ENCODE measurements at regions not wholly inside any gene's neighbourhood (a gene's known extent, or its start where the extent isn't known, plus 50 kb on each side); places are given as distances from the start of the nearest gene placed in this dataset.

- no peak for TF ChIP-seq GTF2F1 (IDR thresholded peaks at IDR 0.05; ENCODE audit: low read length)
- no peak for TF ChIP-seq EED (CRISPR knock-in tag; IDR thresholded peaks at IDR 0.05)
- TF ChIP-seq REPIN1 (CRISPR knock-in tag; IDR thresholded peaks at IDR 0.05; ENCODE audit: borderline replicate concordance, low read depth), result no peak
- no peak for TF ChIP-seq SAFB2 (CRISPR knock-in tag; IDR thresholded peaks at IDR 0.05; ENCODE audit: borderline replicate concordance, low read depth)
- TF ChIP-seq HCFC1 (IDR thresholded peaks at IDR 0.05; ENCODE audit: low read depth, low read length), result no peak
- TF ChIP-seq, protein P1, sequence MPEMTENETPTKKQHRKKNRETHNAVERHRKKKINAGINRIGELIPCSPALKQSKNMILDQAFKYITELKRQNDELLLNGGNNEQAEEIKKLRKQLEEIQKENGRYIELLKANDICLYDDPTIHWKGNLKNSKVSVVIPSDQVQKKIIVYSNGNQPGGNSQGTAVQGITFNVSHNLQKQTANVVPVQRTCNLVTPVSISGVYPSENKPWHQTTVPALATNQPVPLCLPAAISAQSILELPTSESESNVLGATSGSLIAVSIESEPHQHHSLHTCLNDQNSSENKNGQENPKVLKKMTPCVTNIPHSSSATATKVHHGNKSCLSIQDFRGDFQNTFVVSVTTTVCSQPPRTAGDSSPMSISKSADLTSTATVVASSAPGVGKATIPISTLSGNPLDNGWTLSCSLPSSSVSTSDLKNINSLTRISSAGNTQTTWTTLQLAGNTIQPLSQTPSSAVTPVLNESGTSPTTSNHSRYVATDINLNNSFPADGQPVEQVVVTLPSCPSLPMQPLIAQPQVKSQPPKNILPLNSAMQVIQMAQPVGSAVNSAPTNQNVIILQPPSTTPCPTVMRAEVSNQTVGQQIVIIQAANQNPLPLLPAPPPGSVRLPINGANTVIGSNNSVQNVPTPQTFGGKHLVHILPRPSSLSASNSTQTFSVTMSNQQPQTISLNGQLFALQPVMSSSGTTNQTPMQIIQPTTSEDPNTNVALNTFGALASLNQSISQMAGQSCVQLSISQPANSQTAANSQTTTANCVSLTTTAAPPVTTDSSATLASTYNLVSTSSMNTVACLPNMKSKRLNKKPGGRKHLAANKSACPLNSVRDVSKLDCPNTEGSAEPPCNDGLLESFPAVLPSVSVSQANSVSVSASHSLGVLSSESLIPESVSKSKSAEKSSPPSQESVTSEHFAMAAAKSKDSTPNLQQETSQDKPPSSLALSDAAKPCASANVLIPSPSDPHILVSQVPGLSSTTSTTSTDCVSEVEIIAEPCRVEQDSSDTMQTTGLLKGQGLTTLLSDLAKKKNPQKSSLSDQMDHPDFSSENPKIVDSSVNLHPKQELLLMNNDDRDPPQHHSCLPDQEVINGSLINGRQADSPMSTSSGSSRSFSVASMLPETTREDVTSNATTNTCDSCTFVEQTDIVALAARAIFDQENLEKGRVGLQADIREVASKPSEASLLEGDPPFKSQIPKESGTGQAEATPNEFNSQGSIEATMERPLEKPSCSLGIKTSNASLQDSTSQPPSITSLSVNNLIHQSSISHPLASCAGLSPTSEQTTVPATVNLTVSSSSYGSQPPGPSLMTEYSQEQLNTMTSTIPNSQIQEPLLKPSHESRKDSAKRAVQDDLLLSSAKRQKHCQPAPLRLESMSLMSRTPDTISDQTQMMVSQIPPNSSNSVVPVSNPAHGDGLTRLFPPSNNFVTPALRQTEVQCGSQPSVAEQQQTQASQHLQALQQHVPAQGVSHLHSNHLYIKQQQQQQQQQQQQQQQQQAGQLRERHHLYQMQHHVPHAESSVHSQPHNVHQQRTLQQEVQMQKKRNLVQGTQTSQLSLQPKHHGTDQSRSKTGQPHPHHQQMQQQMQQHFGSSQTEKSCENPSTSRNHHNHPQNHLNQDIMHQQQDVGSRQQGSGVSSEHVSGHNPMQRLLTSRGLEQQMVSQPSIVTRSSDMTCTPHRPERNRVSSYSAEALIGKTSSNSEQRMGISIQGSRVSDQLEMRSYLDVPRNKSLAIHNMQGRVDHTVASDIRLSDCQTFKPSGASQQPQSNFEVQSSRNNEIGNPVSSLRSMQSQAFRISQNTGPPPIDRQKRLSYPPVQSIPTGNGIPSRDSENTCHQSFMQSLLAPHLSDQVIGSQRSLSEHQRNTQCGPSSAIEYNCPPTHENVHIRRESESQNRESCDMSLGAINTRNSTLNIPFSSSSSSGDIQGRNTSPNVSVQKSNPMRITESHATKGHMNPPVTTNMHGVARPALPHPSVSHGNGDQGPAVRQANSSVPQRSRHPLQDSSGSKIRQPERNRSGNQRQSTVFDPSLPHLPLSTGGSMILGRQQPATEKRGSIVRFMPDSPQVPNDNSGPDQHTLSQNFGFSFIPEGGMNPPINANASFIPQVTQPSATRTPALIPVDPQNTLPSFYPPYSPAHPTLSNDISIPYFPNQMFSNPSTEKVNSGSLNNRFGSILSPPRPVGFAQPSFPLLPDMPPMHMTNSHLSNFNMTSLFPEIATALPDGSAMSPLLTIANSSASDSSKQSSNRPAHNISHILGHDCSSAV (CRISPR knock-in tag; IDR thresholded peaks at IDR 0.05; ENCODE audit: borderline replicate concordance), result no peak
- TF ChIP-seq, protein P2, sequence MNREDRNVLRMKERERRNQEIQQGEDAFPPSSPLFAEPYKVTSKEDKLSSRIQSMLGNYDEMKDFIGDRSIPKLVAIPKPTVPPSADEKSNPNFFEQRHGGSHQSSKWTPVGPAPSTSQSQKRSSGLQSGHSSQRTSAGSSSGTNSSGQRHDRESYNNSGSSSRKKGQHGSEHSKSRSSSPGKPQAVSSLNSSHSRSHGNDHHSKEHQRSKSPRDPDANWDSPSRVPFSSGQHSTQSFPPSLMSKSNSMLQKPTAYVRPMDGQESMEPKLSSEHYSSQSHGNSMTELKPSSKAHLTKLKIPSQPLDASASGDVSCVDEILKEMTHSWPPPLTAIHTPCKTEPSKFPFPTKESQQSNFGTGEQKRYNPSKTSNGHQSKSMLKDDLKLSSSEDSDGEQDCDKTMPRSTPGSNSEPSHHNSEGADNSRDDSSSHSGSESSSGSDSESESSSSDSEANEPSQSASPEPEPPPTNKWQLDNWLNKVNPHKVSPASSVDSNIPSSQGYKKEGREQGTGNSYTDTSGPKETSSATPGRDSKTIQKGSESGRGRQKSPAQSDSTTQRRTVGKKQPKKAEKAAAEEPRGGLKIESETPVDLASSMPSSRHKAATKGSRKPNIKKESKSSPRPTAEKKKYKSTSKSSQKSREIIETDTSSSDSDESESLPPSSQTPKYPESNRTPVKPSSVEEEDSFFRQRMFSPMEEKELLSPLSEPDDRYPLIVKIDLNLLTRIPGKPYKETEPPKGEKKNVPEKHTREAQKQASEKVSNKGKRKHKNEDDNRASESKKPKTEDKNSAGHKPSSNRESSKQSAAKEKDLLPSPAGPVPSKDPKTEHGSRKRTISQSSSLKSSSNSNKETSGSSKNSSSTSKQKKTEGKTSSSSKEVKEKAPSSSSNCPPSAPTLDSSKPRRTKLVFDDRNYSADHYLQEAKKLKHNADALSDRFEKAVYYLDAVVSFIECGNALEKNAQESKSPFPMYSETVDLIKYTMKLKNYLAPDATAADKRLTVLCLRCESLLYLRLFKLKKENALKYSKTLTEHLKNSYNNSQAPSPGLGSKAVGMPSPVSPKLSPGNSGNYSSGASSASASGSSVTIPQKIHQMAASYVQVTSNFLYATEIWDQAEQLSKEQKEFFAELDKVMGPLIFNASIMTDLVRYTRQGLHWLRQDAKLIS (CRISPR knock-in tag; IDR thresholded peaks at IDR 0.05), result no peak
- TF ChIP-seq SIN3A (IDR thresholded peaks at IDR 0.05; ENCODE audit: borderline replicate concordance, low read depth, low read length), result no peak
- no peak for TF ChIP-seq YY1 (IDR thresholded peaks at IDR 0.05; ENCODE audit: insufficient read depth, insufficient replicate concordance, low read depth, low read length)
- no peak for TF ChIP-seq HMG20B (CRISPR knock-in tag; conservative IDR thresholded peaks at IDR 0.05)
- TF ChIP-seq, protein P3, sequence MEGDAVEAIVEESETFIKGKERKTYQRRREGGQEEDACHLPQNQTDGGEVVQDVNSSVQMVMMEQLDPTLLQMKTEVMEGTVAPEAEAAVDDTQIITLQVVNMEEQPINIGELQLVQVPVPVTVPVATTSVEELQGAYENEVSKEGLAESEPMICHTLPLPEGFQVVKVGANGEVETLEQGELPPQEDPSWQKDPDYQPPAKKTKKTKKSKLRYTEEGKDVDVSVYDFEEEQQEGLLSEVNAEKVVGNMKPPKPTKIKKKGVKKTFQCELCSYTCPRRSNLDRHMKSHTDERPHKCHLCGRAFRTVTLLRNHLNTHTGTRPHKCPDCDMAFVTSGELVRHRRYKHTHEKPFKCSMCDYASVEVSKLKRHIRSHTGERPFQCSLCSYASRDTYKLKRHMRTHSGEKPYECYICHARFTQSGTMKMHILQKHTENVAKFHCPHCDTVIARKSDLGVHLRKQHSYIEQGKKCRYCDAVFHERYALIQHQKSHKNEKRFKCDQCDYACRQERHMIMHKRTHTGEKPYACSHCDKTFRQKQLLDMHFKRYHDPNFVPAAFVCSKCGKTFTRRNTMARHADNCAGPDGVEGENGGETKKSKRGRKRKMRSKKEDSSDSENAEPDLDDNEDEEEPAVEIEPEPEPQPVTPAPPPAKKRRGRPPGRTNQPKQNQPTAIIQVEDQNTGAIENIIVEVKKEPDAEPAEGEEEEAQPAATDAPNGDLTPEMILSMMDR (CRISPR knock-in tag; IDR thresholded peaks at IDR 0.05), result no peak
Measured at GRCh38 chr3:127043731-127044510, 61.0 kb downstream of the PLXNA1 start.
